PC-9 (cell line): ENCODE measurements at regions not wholly inside any gene's neighbourhood (a gene's known extent, or its start where the extent isn't known, plus 50 kb on each side); places are given as distances from the start of the nearest gene placed in this dataset.

Source experiments
- BruUV-seq: library from RNA; stranded (reverse); fragments of 400-500 nt; replicated peaks from 2 replicates; lab custom pipeline; 2021; lab: Mats Ljungman, UMichigan
- CTCF ChIA-PET: fragments of 300-600 bp; sonication (Branson Sonifier 250); formaldehyde crosslinking; loops from one replicate; lab custom pipeline; 2022; ENCODE audit warnings: antibody characterized with exemption; lab: Charles Lee
- POLR2A ChIA-PET: fragments of 300-600 bp; sonication (Branson Sonifier 250); formaldehyde crosslinking; loops from one replicate; lab custom pipeline; 2022; ENCODE audit warnings: antibody characterized with exemption; ENCODE audit not compliant: unreplicated experiment; lab: Charles Lee
- DNase-seq, 2 experiments: peaks; one replicate each; pipeline versions ENCODE4 v3.0.0 to v3.0.0-alpha.2; 2015 to 2022; ENCODE audit warnings: mixed read lengths in 1 of 2
- H2AFZ ChIP-seq: fragments of 200-600 bp; sonication (generic); 2 replicates; pipeline ENCODE4 v1.8.1; 2017; ENCODE audit warnings: antibody characterized with exemption
- H3F3A ChIP-seq: fragments of 200-600 bp; sonication (generic); 2 replicates; pipeline ENCODE4 v1.8.1; 2017; ENCODE audit warnings: antibody characterized with exemption, mild to moderate bottlenecking, low read depth; ENCODE audit not compliant: insufficient read depth
- H3K27ac ChIP-seq: fragments of 200-600 bp; sonication (generic); 2 replicates; pipeline ENCODE4 v1.6.1; 2016; ENCODE audit warnings: mixed run types
- H3K27me3 ChIP-seq: fragments of 200-600 bp; sonication (generic); 2 replicates; pipeline ENCODE4 v1.6.1; 2016; ENCODE audit warnings: low read depth, mixed run types; ENCODE audit not compliant: insufficient read depth
- H3K36me3 ChIP-seq: fragments of 200-600 bp; sonication (generic); 2 replicates; pipeline ENCODE4 v1.6.1; 2016; ENCODE audit warnings: low read depth, mixed run types
- H3K4me1 ChIP-seq: fragments of 200-600 bp; sonication (generic); replicated peaks from 2 replicates; pipeline ENCODE4 v1.6.1; 2016; ENCODE audit warnings: mixed run types; ENCODE audit not compliant: insufficient read depth
- H3K4me2 ChIP-seq: fragments of 200-600 bp; sonication (generic); 2 replicates; pipeline ENCODE4 v1.6.1; 2017; ENCODE audit warnings: mixed run types
- H3K4me3 ChIP-seq: fragments of 200-600 bp; sonication (generic); 2 replicates; pipeline ENCODE4 v1.6.1; 2016; ENCODE audit warnings: mixed run types
- H3K79me2 ChIP-seq: fragments of 200-600 bp; sonication (generic); 2 replicates; pipeline ENCODE4 v1.6.1; 2017; ENCODE audit warnings: low read depth, mixed run types
- H3K9me2 ChIP-seq: fragments of 200-600 bp; sonication (generic); 2 replicates; pipeline ENCODE4 v1.8.1; 2017; ENCODE audit warnings: mild to moderate bottlenecking; ENCODE audit not compliant: insufficient read depth
- H3K9me3 ChIP-seq: fragments of 200-600 bp; sonication (generic); 2 replicates; pipeline ENCODE4 v1.8.1; 2016; ENCODE audit warnings: low read depth; ENCODE audit not compliant: insufficient read depth
- H4K20me1 ChIP-seq: fragments of 200-600 bp; sonication (generic); 2 replicates; pipeline ENCODE4 v1.8.1; 2017; ENCODE audit not compliant: insufficient read depth
- EZH2 ChIP-seq: fragments of 200-600 bp; sonication (generic); IDR thresholded peaks from 2 replicates; pipeline ENCODE4 v1.8.0; 2017; ENCODE audit warnings: antibody characterized with exemption, low read depth
- intact Hi-C: fragments of 100-400 bp; cut with micrococcal nuclease; formaldehyde crosslinking; loops from one replicate; pipeline ENCODE4 v1.10.0; 2022; ENCODE audit not compliant: unreplicated experiment
- TF ChIP-seq, protein P1 (sequence below): fragments of 200-600 bp; sonication (generic); conservative IDR thresholded peaks from 2 replicates; pipeline ENCODE4 v1.6.1; 2017; ENCODE audit warnings: mixed run types, antibody characterized with exemption, mild to moderate bottlenecking, moderate library complexity

DNA sequence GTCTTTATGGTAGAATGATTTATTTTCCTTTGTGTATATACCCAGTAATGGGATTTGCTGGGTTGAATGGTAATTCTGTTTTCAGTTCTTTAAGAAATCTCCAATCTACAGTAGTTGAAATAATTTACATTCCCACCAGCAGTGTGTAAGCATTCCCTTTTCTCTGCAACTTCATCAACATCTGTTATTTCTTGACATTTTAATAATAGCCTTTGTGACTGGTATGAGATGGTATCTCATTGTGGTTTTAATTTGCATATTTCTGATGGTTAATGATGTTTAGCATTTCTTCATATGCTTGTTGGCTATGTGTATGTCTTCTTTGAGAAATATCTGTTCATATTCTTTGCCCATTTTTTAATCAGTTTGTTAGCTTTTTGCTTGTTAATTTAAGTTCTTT is 901.2 kb downstream of the METTL15 start:
- H2AFZ ChIP-seq: no peak overlapping the region
- ChIA-PET POLR2A (no interaction called here), CTCF (no interaction called here)
- H3K36me3 ChIP-seq: no peaks in the 10 kb centered on the region
- no peak overlapping the region for H3K27ac ChIP-seq
- DNase-seq: no peak
- no peaks in the 10 kb centered on the region for H4K20me1 ChIP-seq
- no peaks in the 10 kb centered on the region for H3K9me2 ChIP-seq
- H3K4me3 ChIP-seq: no peak overlapping the region
- H3K9me3 ChIP-seq: no peaks in the 10 kb centered on the region
- intact Hi-C loops: loop anchor here (10.0 kb wide), 1 partner anchor 965 kb away; no protein-coding TSS in a partner anchor
- TF ChIP-seq, protein P1, sequence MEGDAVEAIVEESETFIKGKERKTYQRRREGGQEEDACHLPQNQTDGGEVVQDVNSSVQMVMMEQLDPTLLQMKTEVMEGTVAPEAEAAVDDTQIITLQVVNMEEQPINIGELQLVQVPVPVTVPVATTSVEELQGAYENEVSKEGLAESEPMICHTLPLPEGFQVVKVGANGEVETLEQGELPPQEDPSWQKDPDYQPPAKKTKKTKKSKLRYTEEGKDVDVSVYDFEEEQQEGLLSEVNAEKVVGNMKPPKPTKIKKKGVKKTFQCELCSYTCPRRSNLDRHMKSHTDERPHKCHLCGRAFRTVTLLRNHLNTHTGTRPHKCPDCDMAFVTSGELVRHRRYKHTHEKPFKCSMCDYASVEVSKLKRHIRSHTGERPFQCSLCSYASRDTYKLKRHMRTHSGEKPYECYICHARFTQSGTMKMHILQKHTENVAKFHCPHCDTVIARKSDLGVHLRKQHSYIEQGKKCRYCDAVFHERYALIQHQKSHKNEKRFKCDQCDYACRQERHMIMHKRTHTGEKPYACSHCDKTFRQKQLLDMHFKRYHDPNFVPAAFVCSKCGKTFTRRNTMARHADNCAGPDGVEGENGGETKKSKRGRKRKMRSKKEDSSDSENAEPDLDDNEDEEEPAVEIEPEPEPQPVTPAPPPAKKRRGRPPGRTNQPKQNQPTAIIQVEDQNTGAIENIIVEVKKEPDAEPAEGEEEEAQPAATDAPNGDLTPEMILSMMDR: no peak
- no peak for TF ChIP-seq EZH2
- H3K79me2 ChIP-seq: no peaks in the 10 kb centered on the region
- no peaks in the 10 kb centered on the region for H3K27me3 ChIP-seq
- no peaks in the 10 kb centered on the region for H3K4me1 ChIP-seq
- no TSS peak for BruUV-seq
- H3F3A ChIP-seq: no peaks in the 10 kb centered on the region
- H3K4me2 ChIP-seq: no peak overlapping the region

DNA sequence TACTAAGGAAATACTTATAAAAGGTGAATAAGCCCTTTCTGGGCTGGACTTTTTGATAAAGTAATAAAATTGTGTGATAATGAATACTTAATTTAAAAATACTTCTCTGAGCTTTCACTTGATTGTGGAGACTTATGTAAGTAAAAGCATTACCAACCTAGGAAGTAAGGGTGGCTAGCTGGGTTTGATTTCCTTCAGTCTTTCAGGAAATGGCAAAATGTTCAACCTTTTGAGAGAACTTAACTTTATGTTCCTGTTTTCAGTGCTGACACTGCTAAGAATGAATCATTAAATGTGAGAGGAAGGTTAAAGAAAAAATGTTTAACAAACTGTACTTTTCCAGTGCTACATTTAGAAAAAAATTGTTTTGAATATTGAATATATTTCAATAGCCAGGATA is 900.3 kb downstream of the METTL15 start:
- no peaks in the 10 kb centered on the region for H3K27me3 ChIP-seq
- H3F3A ChIP-seq: no peaks in the 10 kb centered on the region
- DNase-seq: no peak
- H3K36me3 ChIP-seq: no peaks in the 10 kb centered on the region
- H3K4me1 ChIP-seq: no peaks in the 10 kb centered on the region
- BruUV-seq: no TSS peak
- H3K9me3 ChIP-seq: no peaks in the 10 kb centered on the region
- H3K4me2 ChIP-seq: no peak overlapping the region
- H4K20me1 ChIP-seq: no peaks in the 10 kb centered on the region
- POLR2A ChIA-PET: no interaction called here
- H3K9me2 ChIP-seq: no peaks in the 10 kb centered on the region
- H2AFZ ChIP-seq: no peak overlapping the region
- CTCF ChIA-PET: no interaction called here
- H3K4me3 ChIP-seq: no peak overlapping the region
- TF ChIP-seq, protein P1: no peak
- no peaks in the 10 kb centered on the region for H3K79me2 ChIP-seq
- no peak overlapping the region for H3K27ac ChIP-seq
- intact Hi-C loops: loop anchor here (10.0 kb wide), 1 partner anchor 964 kb away; no protein-coding TSS in a partner anchor

DNA sequence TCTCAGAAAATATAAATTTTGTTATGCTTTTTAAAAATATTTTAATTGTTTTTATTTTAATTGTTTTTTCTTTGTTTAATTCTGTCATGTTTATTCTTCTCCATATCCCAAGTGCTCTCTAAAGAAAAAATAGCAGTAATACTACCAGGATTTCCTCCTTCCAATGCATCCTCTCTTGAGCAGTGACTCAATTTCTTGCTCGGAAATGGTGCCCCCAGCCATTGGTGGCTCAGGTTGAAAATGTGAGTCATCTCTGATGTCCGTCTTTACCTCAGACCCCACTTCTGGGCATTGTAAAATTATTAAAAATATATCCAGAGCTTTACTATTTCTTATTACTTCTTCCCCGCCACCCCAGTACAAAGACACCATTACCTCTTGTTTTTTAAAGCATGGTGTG is 898.5 kb downstream of the METTL15 start:
- no TSS peak for BruUV-seq
- Histone ChIP-seq H3K79me2 (no peaks in the 10 kb centered on the region), H2AFZ (no peak overlapping the region), H3K36me3 (no peaks in the 10 kb centered on the region), H3K4me2 (no peak overlapping the region), H3K27me3 (no peaks in the 10 kb centered on the region), H3K9me2 (no peaks in the 10 kb centered on the region), H3F3A (no peaks in the 10 kb centered on the region), H4K20me1 (no peaks in the 10 kb centered on the region), H3K4me3 (no peak overlapping the region), H3K4me1 (no peaks in the 10 kb centered on the region), H3K27ac (no peak overlapping the region), H3K9me3 (no peaks in the 10 kb centered on the region)
- POLR2A ChIA-PET: no interaction called here
- DNase-seq: no peak
- TF ChIP-seq, protein P1: no peak
- no peak for TF ChIP-seq EZH2
- CTCF ChIA-PET: no interaction called here
- intact Hi-C loops: loop anchor here (10.0 kb wide), 1 partner anchor 962 kb away; no protein-coding TSS in a partner anchor
